Omental fat pad (tissue), 3 donors: ENCODE measurements at regions not wholly inside any gene's neighbourhood (a gene's known extent, or its start where the extent isn't known, plus 50 kb on each side); places are given as distances from the start of the nearest gene placed in this dataset.

Source experiments
- ATAC-seq: fragments of 150-250 bp; one replicate; pipeline ENCODE4 v1.9.1; 2016; ENCODE audit warnings: mild to moderate bottlenecking, moderate library complexity; ENCODE audit not compliant: low FRiP score
- DNase-seq: peaks from one replicate; pipeline ENCODE4 v3.0.0-alpha.2; 2019; ENCODE audit warnings: low spot score
- TF ChIP-seq, protein P1 (sequence below), 3 donors: fragments of 450-650 bp; IDR thresholded peaks; one replicate each; pipeline ENCODE4 v1.5.1; 2016 to 2017; ENCODE audit warnings: antibody characterized with exemption in 3 of 3, mild to moderate bottlenecking in 3 of 3, moderate library complexity in 2 of 3

DNA sequence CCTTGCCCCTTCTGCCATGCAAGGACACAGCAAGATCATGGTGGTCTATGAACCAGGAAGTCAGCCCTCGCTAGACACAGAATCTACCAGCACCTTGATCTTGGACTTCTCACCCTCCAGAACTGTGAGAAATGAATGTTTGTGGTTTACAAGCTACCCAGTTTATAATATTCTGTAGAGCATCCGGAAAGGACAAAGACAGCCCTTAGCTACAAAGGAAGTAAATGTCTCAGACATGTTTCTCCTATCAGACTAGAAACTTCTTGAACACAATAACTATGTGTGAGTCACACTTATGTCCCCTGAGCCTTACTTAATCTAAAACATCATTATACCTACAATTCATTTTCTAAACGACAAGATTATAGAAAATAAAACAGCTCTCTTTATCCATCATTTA is 176.7 kb downstream of the KLHL28 start:
- TF ChIP-seq, protein P1, sequence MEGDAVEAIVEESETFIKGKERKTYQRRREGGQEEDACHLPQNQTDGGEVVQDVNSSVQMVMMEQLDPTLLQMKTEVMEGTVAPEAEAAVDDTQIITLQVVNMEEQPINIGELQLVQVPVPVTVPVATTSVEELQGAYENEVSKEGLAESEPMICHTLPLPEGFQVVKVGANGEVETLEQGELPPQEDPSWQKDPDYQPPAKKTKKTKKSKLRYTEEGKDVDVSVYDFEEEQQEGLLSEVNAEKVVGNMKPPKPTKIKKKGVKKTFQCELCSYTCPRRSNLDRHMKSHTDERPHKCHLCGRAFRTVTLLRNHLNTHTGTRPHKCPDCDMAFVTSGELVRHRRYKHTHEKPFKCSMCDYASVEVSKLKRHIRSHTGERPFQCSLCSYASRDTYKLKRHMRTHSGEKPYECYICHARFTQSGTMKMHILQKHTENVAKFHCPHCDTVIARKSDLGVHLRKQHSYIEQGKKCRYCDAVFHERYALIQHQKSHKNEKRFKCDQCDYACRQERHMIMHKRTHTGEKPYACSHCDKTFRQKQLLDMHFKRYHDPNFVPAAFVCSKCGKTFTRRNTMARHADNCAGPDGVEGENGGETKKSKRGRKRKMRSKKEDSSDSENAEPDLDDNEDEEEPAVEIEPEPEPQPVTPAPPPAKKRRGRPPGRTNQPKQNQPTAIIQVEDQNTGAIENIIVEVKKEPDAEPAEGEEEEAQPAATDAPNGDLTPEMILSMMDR (IDR thresholded peaks at IDR 0.05) = no peak
- ATAC-seq (no peak), DNase-seq (no peak)

DNA sequence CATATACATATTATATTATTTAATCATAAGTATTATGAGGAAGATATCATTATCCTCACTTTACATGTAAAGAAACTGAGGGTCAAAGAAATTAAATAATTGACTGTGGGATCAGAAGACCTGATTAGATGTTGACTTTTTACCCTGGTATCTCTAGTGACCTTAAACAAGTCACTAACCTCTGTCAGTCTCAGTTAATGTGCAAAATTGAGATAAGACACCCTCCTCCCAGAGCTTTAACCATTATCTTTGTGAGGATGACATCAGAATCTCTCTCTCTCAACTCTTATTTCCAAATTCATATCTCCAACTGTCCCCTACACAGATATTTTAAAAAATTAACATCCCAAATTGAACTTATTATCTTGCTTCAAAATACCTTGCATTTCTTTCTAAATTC is 177.8 kb downstream of the KLHL28 start:
- TF ChIP-seq, protein P1 (IDR thresholded peaks at IDR 0.05) = no peak
- ATAC-seq = no peak
- no peak for DNase-seq

DNA sequence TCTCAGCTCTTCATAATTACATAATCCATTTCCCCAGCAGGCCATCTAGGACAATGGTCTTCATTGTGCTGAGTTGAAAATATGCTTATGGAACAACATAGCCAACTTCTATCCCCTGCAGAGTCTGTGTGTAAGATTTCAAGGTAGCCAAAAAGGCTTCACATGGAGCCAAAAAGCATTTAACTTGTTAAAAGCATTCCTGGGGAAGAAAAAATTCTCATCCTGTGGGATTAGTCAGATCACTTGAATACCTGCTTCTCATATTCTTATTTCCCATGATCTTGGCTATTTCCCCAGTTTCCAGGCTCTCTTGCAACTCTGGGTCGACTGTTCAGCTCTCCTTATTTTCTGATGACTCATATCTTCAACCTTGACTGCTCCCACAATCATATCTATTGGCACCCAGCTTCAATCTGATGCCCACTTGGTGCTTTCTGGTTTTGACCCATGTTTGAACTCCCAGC is 178.9 kb downstream of the KLHL28 start:
- TF ChIP-seq, protein P1 (IDR thresholded peaks at IDR 0.05) = no peak
- ATAC-seq (peak; percentile 32), DNase-seq (no peak)

DNA sequence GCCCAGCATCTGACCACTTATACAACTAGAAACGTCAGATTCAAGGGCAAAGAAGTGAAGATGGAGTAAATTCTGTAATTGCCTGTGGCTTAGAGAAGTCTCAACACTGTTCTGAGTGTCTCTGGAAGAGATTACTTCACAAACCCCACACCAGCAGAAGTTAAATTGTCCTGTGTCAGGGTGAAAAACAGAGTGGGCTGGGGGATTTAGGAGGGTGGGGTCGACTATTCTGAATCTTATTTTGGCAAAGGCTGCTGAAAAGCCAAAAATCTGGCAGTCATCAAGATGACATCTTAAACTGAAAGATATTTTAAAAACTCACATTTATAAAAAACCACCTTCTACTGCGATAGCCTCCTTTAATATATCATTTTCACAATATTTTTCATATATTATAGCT is 180.8 kb downstream of the KLHL28 start:
- no peak for ATAC-seq
- no peak for DNase-seq
- TF ChIP-seq, protein P1 (IDR thresholded peaks at IDR 0.05) = no peak

DNA sequence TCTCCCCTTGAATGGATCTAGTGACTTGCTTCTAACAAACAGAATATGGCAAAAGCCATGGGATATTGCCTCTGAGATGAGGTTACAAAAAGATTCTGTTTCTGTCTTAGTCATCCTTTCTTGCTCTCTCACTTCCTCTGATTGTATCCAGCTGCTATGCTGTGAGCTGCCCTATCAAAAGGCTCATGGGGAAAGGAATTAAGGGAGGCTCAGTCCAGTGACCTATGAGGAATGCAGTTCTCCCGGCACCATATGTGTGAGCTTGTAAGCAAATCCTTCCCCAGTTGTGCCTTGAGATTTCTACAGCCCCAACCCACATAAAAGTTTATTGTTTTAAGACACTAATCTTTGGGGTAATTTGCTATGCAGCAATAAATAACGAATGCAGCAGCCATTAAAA is 183.1 kb downstream of the KLHL28 start:
- TF ChIP-seq, protein P1 (IDR thresholded peaks at IDR 0.05) = no peak
- no peak for DNase-seq
- ATAC-seq = no peak

DNA sequence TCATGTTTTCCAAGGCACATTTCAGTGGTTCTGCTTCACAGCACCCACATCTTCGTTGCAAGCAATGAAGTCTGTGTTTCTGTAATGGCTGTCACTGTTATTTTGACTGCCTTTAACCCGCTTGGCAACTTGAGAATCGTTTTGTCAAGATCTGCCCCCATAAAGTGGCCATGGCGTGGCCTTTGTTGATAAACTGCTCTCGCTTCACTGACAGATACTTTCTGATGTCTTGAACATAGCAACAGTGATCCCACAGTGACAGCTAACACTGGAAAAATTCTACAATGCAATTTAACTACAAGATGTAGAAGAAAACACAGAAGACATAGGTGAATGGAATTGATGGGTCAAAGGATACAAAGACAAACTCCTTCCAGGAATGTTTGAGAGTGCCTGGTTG is 184.2 kb downstream of the KLHL28 start:
- TF ChIP-seq, protein P1 (IDR thresholded peaks at IDR 0.05) = no peak
- DNase-seq (no peak), ATAC-seq (no peak)

DNA sequence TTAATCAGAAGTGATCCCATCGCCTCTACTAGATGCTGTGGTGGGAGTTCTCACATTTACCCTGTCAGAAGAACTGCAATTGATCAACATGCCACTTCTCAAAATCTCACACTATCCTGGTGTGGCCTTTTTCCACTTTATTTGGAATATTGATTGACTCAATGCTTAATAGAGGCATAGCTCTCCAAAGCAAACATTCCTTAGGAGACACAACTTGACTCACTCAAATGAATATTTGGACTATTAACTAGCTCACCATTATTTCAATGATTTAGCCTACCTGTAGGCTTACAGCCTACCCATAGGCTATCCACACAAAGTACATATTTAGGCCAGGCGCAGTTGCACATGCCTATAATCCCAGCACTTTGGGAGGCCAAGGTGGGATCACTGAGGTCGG is 186.5 kb downstream of the KLHL28 start:
- TF ChIP-seq, protein P1 (IDR thresholded peaks at IDR 0.05) = no peak
- DNase-seq (no peak), ATAC-seq (no peak)
